ENCODE measurements at regions not wholly inside any gene's neighbourhood (a gene's known extent, or its start where the extent isn't known, plus 50 kb on each side); places are given as distances from the start of the nearest gene placed in this dataset.

DNA sequence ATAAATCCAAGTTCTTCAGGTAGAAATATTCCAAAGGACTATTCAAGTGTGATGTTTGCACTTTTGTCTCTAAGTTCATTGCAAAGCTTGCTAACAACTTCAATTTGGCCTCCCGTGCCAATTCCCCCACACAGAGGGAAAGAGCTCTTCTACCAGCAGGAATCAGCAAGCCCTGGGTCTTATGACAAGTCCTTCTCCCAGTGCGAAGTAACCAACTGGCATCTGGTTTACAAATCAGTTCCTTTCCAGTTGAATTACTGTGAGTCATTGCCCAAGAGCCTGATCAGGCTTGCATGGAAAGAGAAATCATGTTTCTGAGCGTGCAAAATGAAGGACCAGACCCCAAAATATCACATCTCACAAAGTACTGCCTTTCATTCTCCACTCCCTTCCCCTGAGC, 62.7 kb upstream of the SLCO3A1 start:
- H4K20me1 ChIP-seq (replicated peaks; ENCODE audit: control insufficient read depth, insufficient read depth, low read length), result no peaks in the 10 kb centered on the region
- no peak for DNase-seq (ENCODE audit: extremely low read depth in 1 of 4, low spot score in 3 of 4)
- WGBS (ENCODE audit: insufficient coverage, low coverage, missing lambda C conversion rate), result 2% methylated on average over 3 of the region's 3 CpGs
- no peak overlapping the region for H3K9ac ChIP-seq (ENCODE audit: insufficient read depth in 1 of 2, low read depth in 2 of 2, low read length in 2 of 2)
- H3K36me3 ChIP-seq (ENCODE audit: control insufficient read depth, insufficient read depth, low read length), result no peaks in the 10 kb centered on the region
- no peaks in the 10 kb centered on the region for H3K9me3 ChIP-seq (replicated peaks; ENCODE audit: control insufficient read depth, insufficient read depth, low read depth, low read length)
- no peak overlapping the region for H2AFZ ChIP-seq (ENCODE audit: low read depth, low read length)
- no peaks in the 10 kb centered on the region for H3K79me2 ChIP-seq (ENCODE audit: control insufficient read depth, insufficient read depth, low read length)
- BruUV-seq (replicated peaks), result no TSS peak
- intact Hi-C loops (cut with micrococcal nuclease) (no loop called here), in situ Hi-C loops (cut with MboI) (no loop called here)
- H3K27me3 ChIP-seq (ENCODE audit: control insufficient read depth in 2 of 2, insufficient read depth in 2 of 2, low read length in 2 of 2), result peaks cover 0 to 5% of the 10 kb centered on the region in 2 experiments; a peak in 2 of 5 replicates
- no peaks in the 10 kb centered on the region for H3K9me1 ChIP-seq (ENCODE audit: control insufficient read depth, insufficient read depth, low read length)
- FAIRE-seq, result no peak
- no peak for ATAC-seq
- no peaks in the 10 kb centered on the region for H3K4me1 ChIP-seq (replicated peaks in 1 of 2; ENCODE audit: control insufficient read depth in 2 of 2, insufficient read depth in 2 of 2, low read length in 2 of 2)
- H3K4me2 ChIP-seq (ENCODE audit: insufficient read depth, low read length), result no peak overlapping the region
- H3K27ac ChIP-seq (ENCODE audit: extremely low read depth, low read depth, low read length), result no peak overlapping the region
- H3K4me3 ChIP-seq, result no peak overlapping the region
- ChIA-PET POLR2A (no interaction called here), CTCF (ENCODE audit: low intra/inter-chr PET ratio) (no interaction called here)
- no peak for TF ChIP-seq FOXJ3 (CRISPR knock-in tag; IDR thresholded peaks at IDR 0.05)
- no peak for TF ChIP-seq KDM5B (IDR thresholded peaks at IDR 0.05; ENCODE audit: insufficient replicate concordance, low read depth, low read length)
- TF ChIP-seq RBM17 (IDR thresholded peaks at IDR 0.05; ENCODE audit: borderline replicate concordance, low read depth, low read length), result no peak
- TF ChIP-seq CCAR2 (IDR thresholded peaks at IDR 0.05; ENCODE audit: low read depth, low read length), result no peak
- TF ChIP-seq TRIM24 (IDR thresholded peaks at IDR 0.05), result no peak
- no peak for TF ChIP-seq CGGBP1 (CRISPR knock-in tag; IDR thresholded peaks at IDR 0.05)
- no peak for TF ChIP-seq PML (IDR thresholded peaks at IDR 0.05; ENCODE audit: low read length)
- TF ChIP-seq ZFP30 (CRISPR knock-in tag; IDR thresholded peaks at IDR 0.05; ENCODE audit: borderline replicate concordance), result no peak
- TF ChIP-seq ZNF512 (tag; IDR thresholded peaks at IDR 0.05), result no peak
- TF ChIP-seq ERF (CRISPR knock-in tag; IDR thresholded peaks at IDR 0.05), result no peak
- TF ChIP-seq XRCC3 (IDR thresholded peaks at IDR 0.05), result no peak
- TF ChIP-seq, protein P1, sequence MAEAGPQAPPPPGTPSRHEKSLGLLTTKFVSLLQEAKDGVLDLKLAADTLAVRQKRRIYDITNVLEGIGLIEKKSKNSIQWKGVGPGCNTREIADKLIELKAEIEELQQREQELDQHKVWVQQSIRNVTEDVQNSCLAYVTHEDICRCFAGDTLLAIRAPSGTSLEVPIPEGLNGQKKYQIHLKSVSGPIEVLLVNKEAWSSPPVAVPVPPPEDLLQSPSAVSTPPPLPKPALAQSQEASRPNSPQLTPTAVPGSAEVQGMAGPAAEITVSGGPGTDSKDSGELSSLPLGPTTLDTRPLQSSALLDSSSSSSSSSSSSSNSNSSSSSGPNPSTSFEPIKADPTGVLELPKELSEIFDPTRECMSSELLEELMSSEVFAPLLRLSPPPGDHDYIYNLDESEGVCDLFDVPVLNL (CRISPR knock-in tag; IDR thresholded peaks at IDR 0.05; ENCODE audit: low read depth), result no peak
- TF ChIP-seq ZNF316 (IDR thresholded peaks at IDR 0.05), result no peak
- TF ChIP-seq MLX (CRISPR knock-in tag; conservative IDR thresholded peaks at IDR 0.05), result no peak
- TF ChIP-seq HCFC1 (IDR thresholded peaks at IDR 0.05; ENCODE audit: low read depth, low read length), result no peak
- no peak for TF ChIP-seq ZBTB49 (CRISPR knock-in tag; IDR thresholded peaks at IDR 0.05; ENCODE audit: borderline replicate concordance)
- TF ChIP-seq ARNT (IDR thresholded peaks at IDR 0.05), result no peak
- no peak for TF ChIP-seq ZNF780A (CRISPR knock-in tag; IDR thresholded peaks at IDR 0.05)
